ENCODE measurements at regions not wholly inside any gene's neighbourhood (a gene's known extent, or its start where the extent isn't known, plus 50 kb on each side); places are given as distances from the start of the nearest gene placed in this dataset.
A peak's percentile ranks its signal among the peaks of the same experiment; 100 is the strongest.

GRCh38 chr9:99509065-99509745, 287.1 kb downstream of the SEC61B start:
- no peak for TF ChIP-seq CTCF (IDR thresholded peaks at IDR 0.05; ENCODE audit: control extremely low read depth, extremely low read depth, low read depth, missing control alignments)
- POLR2A ChIA-PET = no interaction called here
- DNase-seq (ENCODE audit: extremely low spot score) = no peak
- CTCF ChIA-PET = interaction anchor here (0.9 to 1.6 kb wide), 2 partner anchors 18 to 477 kb away, joined by 3 to 4 read pairs; no protein-coding TSS in a partner anchor

GRCh38 chr9:99509900-99510535, 287.9 kb downstream of the SEC61B start:
- POLR2A ChIA-PET = no interaction called here
- DNase-seq (ENCODE audit: extremely low spot score) = peak; percentile 31
- no peak for TF ChIP-seq CTCF (IDR thresholded peaks at IDR 0.05; ENCODE audit: control extremely low read depth, extremely low read depth, low read depth, missing control alignments)
- CTCF ChIA-PET = interaction anchor here (0.9 to 1.6 kb wide), 3 partner anchors 9 to 476 kb away, joined by 3 to 4 read pairs (median 3); no protein-coding TSS in a partner anchor

GRCh38 chr9:99511723-99512122, 289.6 kb downstream of the SEC61B start:
- no peak for DNase-seq (ENCODE audit: extremely low spot score)
- CTCF ChIA-PET = no interaction called here
- no peak for TF ChIP-seq CTCF (IDR thresholded peaks at IDR 0.05; ENCODE audit: control extremely low read depth, extremely low read depth, low read depth, missing control alignments)
- POLR2A ChIA-PET = no interaction called here

- DNase-seq (ENCODE audit: extremely low spot score) = peak; percentile 59
- CTCF ChIA-PET = interaction anchor here (0.9 to 2.8 kb wide), 11 partner anchors 9 to 282 kb away, joined by 3 to 14 read pairs (median 3); no protein-coding TSS in a partner anchor
- TF ChIP-seq CTCF (IDR thresholded peaks at IDR 0.05; ENCODE audit: control extremely low read depth, extremely low read depth, low read depth, missing control alignments) = no peak
- POLR2A ChIA-PET = interaction anchor here (1.3 kb wide), 1 partner anchor 80 kb away, joined by 3 read pairs; no protein-coding TSS in a partner anchor
Measured at GRCh38 chr9:99513441-99514112, 291.5 kb downstream of the SEC61B start.

- ChIA-PET CTCF (interaction anchor here (0.8 to 2.8 kb wide), 5 partner anchors 9 to 284 kb away, joined by 3 to 14 read pairs (median 3); no protein-coding TSS in a partner anchor), POLR2A (interaction anchor here (0.6 kb wide), 1 partner anchor 958 kb away, joined by 3 read pairs; the partner anchor contains the start of gene TMEFF1)
- TF ChIP-seq CTCF (IDR thresholded peaks at IDR 0.05; ENCODE audit: control extremely low read depth, extremely low read depth, low read depth, missing control alignments) = no peak
- peak; percentile 29 for DNase-seq (ENCODE audit: extremely low spot score)
Measured at GRCh38 chr9:99515093-99515492, 293.0 kb downstream of the SEC61B start.
